Activated T-helper 17 cell treated with anti-CD3 and anti-CD28 coated beads, Interleukin-2, amount 50 U/mL, for 72 hours (primary cell): ENCODE measurements at regions not wholly inside any gene's neighbourhood (a gene's known extent, or its start where the extent isn't known, plus 50 kb on each side); places are given as distances from the start of the nearest gene placed in this dataset.

Experiments
- ATAC-seq: fragments of 150-1000 bp; cut with Tn5 transposase; replicated peaks from 2 replicates; pipeline ENCODE4 v1.10.0; 2021; ENCODE audit warnings: mild to moderate bottlenecking, moderate library complexity
- H3K27ac Mint-ChIP-seq: one replicate; pipeline ENCODE4 v1.8.0; 2022; ENCODE audit warnings: mixed read lengths
- H3K27me3 Mint-ChIP-seq: one replicate; pipeline ENCODE4 v1.8.0; 2022; ENCODE audit warnings: mixed read lengths
- H3K36me3 Mint-ChIP-seq: one replicate; pipeline ENCODE4 v1.8.0; 2022; ENCODE audit warnings: low read depth, mild to moderate bottlenecking, mixed read lengths
- H3K4me1 Mint-ChIP-seq: one replicate; pipeline ENCODE4 v1.8.0; 2022; ENCODE audit warnings: mixed read lengths
- H3K4me3 Mint-ChIP-seq: one replicate; pipeline ENCODE4 v1.8.0; 2022; ENCODE audit warnings: mild to moderate bottlenecking, mixed read lengths
- H3K9me3 Mint-ChIP-seq: one replicate; pipeline ENCODE4 v1.8.0; 2022; ENCODE audit warnings: mixed read lengths

- Mint-ChIP-seq H3K27ac (no peak overlapping the region), H3K4me3 (no peak overlapping the region), H3K4me1 (no peaks in the 10 kb centered on the region), H3K27me3 (no peaks in the 10 kb centered on the region), H3K9me3 (peaks cover 7% of the 10 kb centered on the region), H3K36me3 (no peaks in the 10 kb centered on the region)
- ATAC-seq, result no peak
Measured at GRCh38 chr13:63948045-63948444, 2532.4 kb upstream of the PCDH20 start.

GRCh38 chr13:63944911-63945310, 2529.3 kb upstream of the PCDH20 start:
- H3K4me3 Mint-ChIP-seq, result no peak overlapping the region
- no peaks in the 10 kb centered on the region for H3K27me3 Mint-ChIP-seq
- ATAC-seq, result no peak
- peaks cover 3% of the 10 kb centered on the region for H3K9me3 Mint-ChIP-seq
- no peaks in the 10 kb centered on the region for H3K4me1 Mint-ChIP-seq
- no peaks in the 10 kb centered on the region for H3K36me3 Mint-ChIP-seq
- H3K27ac Mint-ChIP-seq, result no peak overlapping the region

GRCh38 chr13:63942372-63942771, 2526.7 kb upstream of the PCDH20 start:
- no peaks in the 10 kb centered on the region for H3K36me3 Mint-ChIP-seq
- no peaks in the 10 kb centered on the region for H3K4me1 Mint-ChIP-seq
- H3K27ac Mint-ChIP-seq, result no peak overlapping the region
- ATAC-seq, result no peak
- no peaks in the 10 kb centered on the region for H3K27me3 Mint-ChIP-seq
- no peak overlapping the region for H3K4me3 Mint-ChIP-seq
- H3K9me3 Mint-ChIP-seq, result peaks cover under 1% of the 10 kb centered on the region

DNA sequence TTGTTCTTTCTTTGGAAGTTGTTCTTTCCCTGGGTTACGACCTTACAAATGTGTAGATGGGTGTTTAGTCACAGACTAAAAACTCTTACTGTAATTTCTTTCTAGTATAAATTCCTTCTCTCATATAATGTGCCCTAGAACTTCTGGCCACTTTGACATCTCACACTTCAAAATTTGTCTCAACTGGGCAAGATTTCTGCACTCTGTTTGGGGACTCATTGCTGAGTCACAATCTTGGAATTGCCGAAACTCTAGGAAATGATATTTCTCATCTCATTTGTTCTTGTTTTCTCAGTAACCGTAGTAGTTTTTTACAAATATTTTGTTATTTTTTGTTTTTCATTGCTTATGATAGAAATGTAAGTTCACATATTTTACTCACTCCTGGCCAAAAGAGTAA, 2523.2 kb upstream of the PCDH20 start:
- Mint-ChIP-seq H3K4me3 (no peak overlapping the region), H3K36me3 (no peaks in the 10 kb centered on the region), H3K4me1 (no peaks in the 10 kb centered on the region), H3K9me3 (peaks cover 15% of the 10 kb centered on the region), H3K27me3 (no peaks in the 10 kb centered on the region), H3K27ac (no peak overlapping the region)
- no peak for ATAC-seq

DNA sequence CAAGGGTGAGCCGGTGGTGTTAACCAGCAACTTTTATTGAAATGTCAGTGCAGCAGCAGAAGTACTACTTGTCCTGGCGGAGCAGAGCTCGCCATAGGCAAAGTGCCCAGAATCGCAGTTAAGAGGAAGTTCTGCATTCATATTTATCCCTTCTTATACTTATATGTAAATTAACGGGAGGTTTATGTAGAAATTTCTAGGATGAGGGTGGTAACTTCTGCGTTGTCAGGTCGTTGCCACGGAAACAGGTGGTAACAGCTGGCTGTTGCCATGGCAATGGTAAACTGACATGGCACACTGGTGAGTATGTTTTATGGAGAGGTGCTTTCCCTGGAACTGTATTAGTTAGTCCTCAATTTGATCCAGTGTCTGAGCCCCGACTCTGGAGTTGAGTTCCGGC, 2494.9 kb upstream of the PCDH20 start:
- no peaks in the 10 kb centered on the region for H3K27me3 Mint-ChIP-seq
- no peak overlapping the region for H3K27ac Mint-ChIP-seq
- H3K36me3 Mint-ChIP-seq, result no peaks in the 10 kb centered on the region
- peaks cover 19% of the 10 kb centered on the region for H3K9me3 Mint-ChIP-seq
- ATAC-seq, result no peak
- H3K4me1 Mint-ChIP-seq, result no peaks in the 10 kb centered on the region
- no peak overlapping the region for H3K4me3 Mint-ChIP-seq

- Mint-ChIP-seq H3K4me1 (no peaks in the 10 kb centered on the region), H3K4me3 (no peak overlapping the region), H3K36me3 (no peaks in the 10 kb centered on the region), H3K27me3 (no peaks in the 10 kb centered on the region), H3K9me3 (peaks cover 18% of the 10 kb centered on the region), H3K27ac (no peak overlapping the region)
- no peak for ATAC-seq
Measured at GRCh38 chr13:63909726-63910375, 2494.2 kb upstream of the PCDH20 start.

DNA sequence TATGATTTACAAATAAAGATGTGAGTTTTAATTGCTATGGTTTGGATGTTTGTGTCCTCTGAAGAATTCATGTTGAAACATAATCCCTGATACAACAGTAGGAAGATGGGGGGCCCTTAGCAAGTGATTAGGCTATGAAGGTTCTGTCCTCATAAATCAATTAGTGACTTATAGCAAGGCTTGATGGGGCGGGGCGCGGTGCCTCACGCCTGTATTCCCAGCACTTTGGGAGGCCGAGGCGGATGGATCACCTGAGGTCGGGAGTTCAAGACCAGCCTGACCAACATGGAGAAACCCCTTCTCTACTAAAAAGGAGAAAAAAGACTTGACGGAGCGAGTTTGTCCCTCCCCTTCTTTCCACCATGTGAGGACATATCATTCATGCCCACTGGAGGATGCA, 2486.5 kb upstream of the PCDH20 start:
- H3K27ac Mint-ChIP-seq, result no peak overlapping the region
- no peaks in the 10 kb centered on the region for H3K4me1 Mint-ChIP-seq
- H3K4me3 Mint-ChIP-seq, result no peak overlapping the region
- peaks cover 8% of the 10 kb centered on the region for H3K9me3 Mint-ChIP-seq
- no peaks in the 10 kb centered on the region for H3K27me3 Mint-ChIP-seq
- no peaks in the 10 kb centered on the region for H3K36me3 Mint-ChIP-seq
- ATAC-seq, result no peak

- peaks cover 5% of the 10 kb centered on the region for H3K9me3 Mint-ChIP-seq
- H3K4me3 Mint-ChIP-seq, result no peak overlapping the region
- no peak overlapping the region for H3K27ac Mint-ChIP-seq
- no peaks in the 10 kb centered on the region for H3K27me3 Mint-ChIP-seq
- H3K36me3 Mint-ChIP-seq, result no peaks in the 10 kb centered on the region
- no peaks in the 10 kb centered on the region for H3K4me1 Mint-ChIP-seq
- no peak for ATAC-seq
Measured at GRCh38 chr13:63901630-63902029, 2486.0 kb upstream of the PCDH20 start.

DNA sequence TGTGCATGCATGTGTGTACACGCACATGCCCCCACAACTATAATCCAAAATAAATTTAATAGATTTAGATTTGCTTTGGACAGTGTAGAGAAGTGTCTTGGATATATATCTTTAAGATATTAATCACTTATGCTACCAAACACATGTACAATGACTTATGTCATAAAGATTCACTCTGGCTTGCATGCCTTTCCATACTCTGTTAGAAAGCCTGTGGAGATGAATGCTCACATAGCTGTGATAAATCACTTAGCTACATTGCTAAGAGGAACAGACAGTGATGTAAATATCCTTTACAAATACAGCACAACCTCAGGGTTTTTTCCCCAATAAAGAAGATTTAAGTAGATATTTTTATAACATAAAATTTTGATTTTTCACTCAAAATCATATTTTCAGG, 2484.8 kb upstream of the PCDH20 start:
- H3K4me3 Mint-ChIP-seq, result no peak overlapping the region
- no peak for ATAC-seq
- H3K36me3 Mint-ChIP-seq, result no peaks in the 10 kb centered on the region
- no peaks in the 10 kb centered on the region for H3K4me1 Mint-ChIP-seq
- no peak overlapping the region for H3K27ac Mint-ChIP-seq
- no peaks in the 10 kb centered on the region for H3K27me3 Mint-ChIP-seq
- peaks cover 9% of the 10 kb centered on the region for H3K9me3 Mint-ChIP-seq

DNA sequence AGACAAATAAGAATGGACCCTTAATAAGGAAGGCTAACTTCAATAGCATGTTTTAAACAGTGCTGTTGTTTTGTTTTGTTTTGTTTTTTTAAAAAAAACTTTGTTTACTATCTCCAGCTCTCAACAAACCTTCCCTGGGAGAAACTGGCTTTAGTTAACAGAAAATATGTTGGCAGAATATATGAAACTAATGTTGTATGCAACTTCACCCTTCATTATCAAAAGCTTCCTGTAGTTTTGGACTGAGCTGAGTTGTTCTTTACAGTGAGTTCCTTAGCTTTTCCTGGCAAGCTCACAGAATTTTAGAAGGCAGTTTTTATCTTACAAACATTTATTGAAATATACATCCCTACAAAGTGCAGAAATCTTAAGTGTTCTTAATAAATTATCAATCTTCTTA, 2480.7 kb upstream of the PCDH20 start:
- Mint-ChIP-seq H3K36me3 (no peaks in the 10 kb centered on the region), H3K27ac (no peak overlapping the region), H3K9me3 (peaks cover 5% of the 10 kb centered on the region), H3K4me1 (no peaks in the 10 kb centered on the region), H3K27me3 (no peaks in the 10 kb centered on the region), H3K4me3 (no peak overlapping the region)
- ATAC-seq, result no peak

DNA sequence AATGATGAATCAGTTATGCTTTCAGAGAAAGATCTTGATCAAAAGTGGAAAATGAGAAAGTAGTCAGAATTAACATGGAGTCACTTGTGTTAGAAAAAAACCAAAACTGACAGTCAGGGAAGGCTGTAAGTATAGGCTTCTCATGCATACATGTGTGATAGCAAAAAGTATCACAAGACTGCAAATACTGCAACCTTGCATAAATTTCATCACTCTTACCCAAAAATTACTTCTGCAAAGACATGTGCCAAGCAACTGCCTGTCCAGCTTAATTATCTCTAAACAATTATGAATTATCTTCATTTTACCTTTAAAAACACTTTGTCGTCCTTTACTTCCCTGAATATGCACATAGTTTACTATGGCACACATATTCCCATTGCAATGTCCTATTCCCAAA, 2466.4 kb upstream of the PCDH20 start:
- Mint-ChIP-seq H3K9me3 (no peaks in the 10 kb centered on the region), H3K27me3 (no peaks in the 10 kb centered on the region), H3K4me3 (no peak overlapping the region), H3K36me3 (no peaks in the 10 kb centered on the region), H3K27ac (no peak overlapping the region), H3K4me1 (no peaks in the 10 kb centered on the region)
- ATAC-seq, result no peak

DNA sequence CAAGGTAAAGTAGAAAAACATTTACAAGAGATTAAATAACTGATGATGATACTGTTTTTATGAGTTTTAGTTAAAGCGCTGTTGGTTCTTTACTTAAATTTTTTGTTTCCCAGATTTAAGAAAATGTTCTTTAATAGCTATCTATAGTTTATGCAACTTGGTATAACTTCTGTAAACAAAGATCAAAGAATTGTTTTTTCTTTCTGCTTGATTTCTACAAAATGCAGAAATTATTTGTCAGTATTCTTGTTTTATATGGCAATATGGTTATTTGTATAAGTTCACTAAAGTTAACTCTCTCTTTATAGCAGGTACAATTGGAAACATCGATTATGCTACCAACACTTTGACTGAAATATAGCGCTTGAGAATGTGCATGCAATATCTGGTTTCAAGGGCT, 2465.1 kb upstream of the PCDH20 start:
- H3K27ac Mint-ChIP-seq, result no peak overlapping the region
- H3K36me3 Mint-ChIP-seq, result no peaks in the 10 kb centered on the region
- no peaks in the 10 kb centered on the region for H3K4me1 Mint-ChIP-seq
- no peak overlapping the region for H3K4me3 Mint-ChIP-seq
- no peaks in the 10 kb centered on the region for H3K27me3 Mint-ChIP-seq
- no peaks in the 10 kb centered on the region for H3K9me3 Mint-ChIP-seq
- ATAC-seq, result no peak

GRCh38 chr13:63873936-63874335, 2458.3 kb upstream of the PCDH20 start:
- Mint-ChIP-seq H3K27me3 (no peaks in the 10 kb centered on the region), H3K27ac (no peak overlapping the region), H3K36me3 (no peaks in the 10 kb centered on the region), H3K4me3 (no peak overlapping the region), H3K9me3 (peaks cover 9% of the 10 kb centered on the region), H3K4me1 (no peaks in the 10 kb centered on the region)
- no peak for ATAC-seq

DNA sequence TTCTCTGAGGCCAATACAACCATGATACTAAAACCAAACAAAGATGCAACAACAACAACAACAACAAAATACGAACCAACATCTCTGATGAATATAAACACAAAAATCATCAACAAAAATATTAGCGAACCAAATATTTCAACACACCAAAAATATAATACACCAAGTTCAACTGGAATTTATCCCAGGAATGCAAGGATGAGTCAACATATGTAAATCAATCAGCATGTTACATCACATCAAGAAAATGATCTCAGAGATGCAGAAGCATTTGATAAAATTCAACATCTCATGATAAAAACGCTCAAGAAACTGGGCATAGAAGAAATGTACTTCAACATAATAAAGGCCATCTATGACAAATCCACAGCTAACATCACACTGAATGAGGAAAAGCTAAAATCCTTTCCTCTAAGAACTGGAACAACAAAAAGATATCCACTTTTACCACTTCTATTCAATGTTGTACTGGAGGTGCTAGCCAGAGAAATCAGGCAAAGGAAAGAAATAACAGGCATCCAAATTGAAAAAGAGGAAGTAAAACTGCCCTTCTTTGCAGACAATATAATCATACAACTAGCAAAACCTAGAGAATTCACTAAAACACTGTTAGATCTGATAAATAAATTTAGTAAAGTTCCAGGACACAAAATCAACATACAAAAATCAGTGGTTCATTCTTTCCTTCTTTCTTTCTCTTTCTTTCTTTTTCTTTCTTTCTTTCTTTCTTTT, 2448.7 kb upstream of the PCDH20 start:
- no peaks in the 10 kb centered on the region for H3K36me3 Mint-ChIP-seq
- ATAC-seq, result no peak
- H3K9me3 Mint-ChIP-seq, result peaks cover 17% of the 10 kb centered on the region
- H3K27me3 Mint-ChIP-seq, result no peaks in the 10 kb centered on the region
- H3K4me3 Mint-ChIP-seq, result no peak overlapping the region
- no peak overlapping the region for H3K27ac Mint-ChIP-seq
- H3K4me1 Mint-ChIP-seq, result no peaks in the 10 kb centered on the region

DNA sequence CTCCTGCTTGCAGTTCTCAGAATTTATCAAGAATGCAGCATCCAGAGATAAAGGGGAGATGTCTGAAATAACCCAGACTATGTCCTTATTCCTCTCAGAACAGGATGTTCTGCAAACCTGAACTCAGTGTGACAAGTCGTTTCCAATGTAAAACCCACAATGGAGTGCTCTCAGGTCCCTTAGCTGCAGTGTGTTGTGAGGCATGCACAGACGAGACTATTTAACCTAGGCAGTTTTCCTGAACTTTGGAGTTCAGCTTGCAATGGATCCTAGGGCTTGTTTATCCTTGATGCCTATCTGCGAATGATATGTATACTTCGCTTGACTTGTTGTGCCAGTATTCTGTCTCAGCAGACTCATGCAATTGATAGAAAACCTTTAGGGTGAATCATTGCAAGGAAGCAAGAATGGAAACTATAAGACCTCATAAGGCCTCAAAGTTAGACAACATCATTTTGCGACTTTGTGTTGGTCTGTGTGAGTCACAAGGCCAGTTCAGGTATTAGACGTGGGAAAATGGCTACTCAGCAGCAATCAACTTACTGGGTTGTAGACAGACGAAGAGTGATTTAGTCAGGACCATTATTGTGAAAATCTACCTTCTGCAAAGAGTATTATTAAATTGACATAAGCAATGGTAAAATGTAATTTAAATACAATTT, 2439.9 kb upstream of the PCDH20 start:
- H3K4me1 Mint-ChIP-seq, result no peaks in the 10 kb centered on the region
- no peak overlapping the region for H3K4me3 Mint-ChIP-seq
- no peaks in the 10 kb centered on the region for H3K9me3 Mint-ChIP-seq
- H3K27ac Mint-ChIP-seq, result no peak overlapping the region
- no peaks in the 10 kb centered on the region for H3K36me3 Mint-ChIP-seq
- H3K27me3 Mint-ChIP-seq, result no peaks in the 10 kb centered on the region
- no peak for ATAC-seq
